Fibroblast of the conjunctiva (primary cell): ENCODE measurements at regions not wholly inside any gene's neighbourhood (a gene's known extent, or its start where the extent isn't known, plus 50 kb on each side); places are given as distances from the start of the nearest gene placed in this dataset.

Experiments
- DNase-seq: peaks from one replicate; pipeline ENCODE4 v3.0.0-alpha.2; 2010; ENCODE audit warnings: low read depth

DNA sequence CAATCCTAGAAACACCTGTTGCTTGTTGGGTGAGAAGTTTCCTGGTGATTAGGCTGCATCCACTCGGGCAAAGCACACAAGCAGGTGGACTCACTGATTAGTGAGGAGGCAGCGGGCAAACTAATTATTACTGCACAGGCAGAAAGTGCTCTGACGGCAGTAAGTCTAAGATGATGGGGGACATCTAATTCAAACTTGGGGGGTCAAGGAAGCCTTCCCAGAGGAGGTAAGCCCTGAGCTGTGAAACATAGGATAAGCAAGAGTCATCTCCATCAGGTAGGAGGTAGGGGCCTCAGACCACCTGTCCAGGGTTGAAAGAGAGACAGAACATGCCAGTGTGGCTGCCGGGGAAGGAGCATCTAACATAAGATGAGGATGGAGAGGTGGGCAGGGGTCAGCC, 1578.4 kb upstream of the TMEM132C start:
- no peak for DNase-seq

DNA sequence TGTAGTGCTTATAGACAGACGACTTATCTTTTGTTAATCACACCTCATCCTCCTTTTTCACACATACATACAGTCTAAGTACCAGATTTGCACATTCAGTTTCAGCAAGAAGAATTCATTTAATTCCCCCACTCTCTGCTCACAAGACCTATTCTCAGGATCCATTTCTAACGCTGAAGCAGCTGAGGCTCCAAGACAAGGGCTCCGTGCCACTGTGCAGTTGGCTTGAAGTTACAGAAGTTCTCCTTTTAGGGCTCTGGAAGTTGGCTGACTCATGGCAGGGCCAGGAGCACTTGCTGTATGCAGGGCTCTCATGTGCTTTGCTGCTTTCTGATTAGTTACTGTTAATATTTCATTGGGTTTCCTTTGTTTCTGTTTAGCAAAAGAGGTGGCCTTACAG, 1566.9 kb upstream of the TMEM132C start:
- no peak for DNase-seq

DNA sequence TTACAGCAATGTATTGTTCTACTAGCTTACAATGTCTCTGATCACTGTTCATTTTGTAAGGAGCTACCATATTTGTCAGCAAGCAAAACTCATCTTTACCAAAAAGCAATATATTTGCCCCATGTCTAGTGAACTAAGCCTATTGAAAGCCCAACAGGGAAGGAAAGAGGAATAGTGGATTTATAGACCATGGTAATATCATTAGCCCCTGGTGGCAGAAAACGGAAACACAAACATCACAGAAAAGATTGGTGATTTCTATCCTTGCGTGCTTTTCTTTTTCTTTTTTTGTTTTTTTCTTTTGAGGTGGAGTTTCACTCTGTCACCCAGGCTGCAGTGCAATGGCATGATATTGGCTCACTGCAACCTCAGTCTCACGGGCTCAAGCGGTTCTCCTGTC, 1562.4 kb upstream of the TMEM132C start:
- DNase-seq, result no peak

DNA sequence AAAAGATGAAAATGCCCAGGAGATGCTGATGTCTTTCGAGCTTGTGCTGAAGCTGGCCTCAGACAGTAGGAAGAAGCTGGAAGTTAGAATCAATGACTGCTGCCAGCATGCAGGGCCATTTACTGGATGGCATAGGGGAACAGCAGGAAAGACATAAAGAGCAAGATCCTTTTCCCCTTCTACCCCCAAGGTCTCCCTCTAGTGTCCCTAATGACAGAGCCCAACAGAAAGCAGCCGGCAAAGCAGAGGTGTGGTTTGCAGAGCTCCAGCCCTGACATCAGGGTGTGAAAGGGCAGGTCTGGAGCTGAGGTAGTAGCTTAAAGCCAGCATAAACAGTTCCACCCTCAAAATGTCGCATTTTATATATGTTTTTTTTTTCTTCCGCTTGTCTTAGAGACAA, 1560.7 kb upstream of the TMEM132C start:
- DNase-seq, result no peak

DNA sequence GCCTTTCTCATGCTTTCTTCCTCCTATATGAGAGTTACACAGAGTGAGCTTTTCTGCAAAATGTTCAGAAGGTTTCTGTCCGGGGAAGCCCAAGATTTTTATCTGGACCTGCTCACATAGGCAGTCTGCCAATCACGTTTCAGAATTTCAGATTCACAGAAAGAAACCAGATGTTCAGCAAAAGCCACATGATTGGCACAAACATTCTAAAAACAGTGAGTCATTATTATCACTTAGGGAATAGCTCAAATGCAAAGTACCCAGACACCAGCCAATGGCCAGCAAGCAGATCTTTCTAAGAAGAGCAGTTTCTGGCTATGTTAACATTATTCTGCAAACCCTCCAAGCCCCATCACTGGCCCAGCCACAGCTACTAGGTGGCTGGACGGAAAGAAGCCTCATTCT, 1558.5 kb upstream of the TMEM132C start:
- peak; percentile 55 for DNase-seq

DNA sequence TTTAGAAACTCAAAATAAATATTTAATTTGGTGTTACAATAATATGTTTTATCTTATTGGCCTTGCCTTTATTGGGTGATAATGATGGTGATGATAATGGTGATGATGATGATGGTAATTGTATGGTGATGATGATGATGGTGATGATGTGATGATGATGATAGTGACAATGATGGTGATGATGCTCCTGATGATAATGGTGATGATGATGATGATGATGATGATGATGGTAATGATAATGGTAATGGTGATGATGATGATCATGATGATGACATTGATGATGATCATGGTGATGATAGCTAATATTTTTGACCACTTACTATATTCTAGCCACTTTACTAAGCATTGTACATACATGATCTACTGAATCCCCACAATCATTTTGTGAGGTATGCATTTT, 1548.6 kb upstream of the TMEM132C start:
- no peak for DNase-seq

DNA sequence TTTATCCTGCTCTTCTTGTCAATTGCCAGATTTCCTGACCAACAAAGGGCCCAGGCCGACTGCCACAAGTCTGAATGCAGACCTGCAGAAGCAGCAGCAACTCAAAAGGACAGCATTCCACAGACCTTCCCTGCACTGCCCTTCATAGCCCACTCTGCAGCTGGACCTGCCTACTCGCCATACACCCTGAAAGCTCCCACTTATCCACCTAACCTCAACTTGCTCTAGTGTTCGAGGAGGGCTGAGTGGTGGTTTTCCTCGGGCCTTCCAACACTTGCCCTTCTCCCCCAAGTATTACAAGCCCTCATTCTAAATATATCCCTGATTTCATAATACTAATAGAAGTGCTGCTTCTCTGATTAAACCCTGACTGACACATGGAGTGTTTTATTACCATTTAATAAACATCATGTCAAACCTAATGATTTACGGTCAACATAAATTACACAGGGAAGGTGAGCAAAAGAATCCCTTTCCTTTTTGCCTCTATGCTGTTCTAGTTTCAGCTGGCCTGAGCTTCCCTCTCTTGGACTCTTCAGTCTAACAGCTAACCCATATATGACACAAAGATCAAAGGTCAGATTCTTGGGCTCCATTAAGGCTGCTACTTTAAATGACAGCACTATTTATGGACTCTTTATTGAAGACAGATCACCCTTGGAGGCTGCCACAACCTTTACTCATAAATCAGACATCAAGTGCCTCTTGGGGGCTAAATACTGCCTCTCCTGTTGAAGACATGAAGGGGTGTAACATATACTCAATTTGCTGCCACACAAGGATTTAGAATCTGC, 1546.9 kb upstream of the TMEM132C start:
- DNase-seq, result no peak

DNA sequence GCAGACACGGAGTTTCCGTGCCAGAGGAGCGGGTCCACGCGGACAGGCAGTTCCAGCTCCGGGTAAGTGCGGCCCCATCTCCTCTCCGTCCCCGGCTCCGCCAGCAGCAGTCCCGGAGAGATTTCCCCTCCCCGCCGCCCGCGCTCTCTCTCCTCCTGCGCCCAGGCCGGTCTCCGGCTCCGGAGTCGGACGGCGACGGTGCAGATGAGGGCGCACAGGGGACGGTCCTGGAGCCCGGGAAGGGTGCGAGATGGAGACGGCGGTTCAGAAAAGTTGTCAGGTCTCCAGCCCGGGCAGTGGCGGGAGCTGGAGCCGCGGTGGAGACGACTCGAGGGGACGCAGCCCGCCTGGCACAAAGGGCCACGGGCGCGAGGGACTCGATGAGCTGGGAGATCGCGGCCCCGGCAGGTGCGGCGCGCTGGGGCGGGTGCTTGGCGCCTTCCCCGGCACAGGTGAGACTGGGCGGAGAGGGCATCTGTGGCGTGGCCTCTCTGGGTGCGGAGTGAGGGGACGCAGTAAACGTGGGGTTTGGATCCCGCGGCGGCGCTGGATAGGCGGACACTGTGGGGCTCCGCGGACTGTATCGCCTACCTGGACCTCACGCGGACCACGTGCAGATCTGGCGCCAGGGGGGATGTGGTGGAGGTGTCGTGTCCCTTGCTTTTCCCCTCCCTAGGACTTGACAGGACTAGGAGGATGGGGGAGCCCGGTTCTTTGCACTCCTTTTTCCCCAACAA, 1540.3 kb upstream of the TMEM132C start:
- no peak for DNase-seq

DNA sequence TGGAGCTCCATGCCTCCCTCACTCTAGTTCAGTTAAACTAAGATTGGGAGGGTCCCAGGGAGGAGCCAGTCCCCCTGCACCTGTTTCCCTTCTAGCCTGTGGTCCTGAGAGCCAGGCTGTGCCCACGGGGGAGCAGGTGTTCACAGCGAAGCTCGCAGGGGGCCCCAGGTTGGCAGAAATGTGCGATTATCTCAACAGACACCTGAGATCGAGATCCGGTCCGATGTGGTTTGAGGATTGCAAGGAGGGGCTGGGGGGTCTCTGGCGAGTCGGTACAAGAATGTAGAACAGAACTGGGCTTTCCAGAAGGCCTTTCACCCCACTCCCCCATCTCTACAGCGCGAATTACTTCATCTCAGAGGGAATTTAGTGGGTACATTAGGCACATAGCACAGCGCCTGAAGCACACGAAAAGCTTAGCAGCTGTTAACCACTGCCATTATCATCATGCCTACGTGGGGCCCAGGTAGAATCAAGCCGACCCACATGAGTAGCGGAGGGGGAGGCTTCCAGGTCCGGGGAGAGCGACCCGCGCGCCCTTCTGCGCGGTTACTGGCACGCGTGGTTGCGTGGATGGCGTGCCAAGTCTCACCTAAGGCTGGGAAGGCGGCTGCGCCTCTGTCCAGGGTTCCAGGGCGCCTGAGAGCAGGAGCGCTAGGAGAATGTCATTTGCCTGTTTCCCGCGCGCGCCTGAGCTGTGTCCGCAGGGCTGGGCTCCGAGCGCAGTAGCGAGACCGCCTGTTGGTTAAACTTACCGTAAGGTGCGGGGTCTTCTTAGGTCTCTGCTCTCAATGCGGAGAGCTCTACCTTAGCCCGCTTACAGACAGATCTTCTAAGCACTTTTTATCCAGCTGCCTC, 1539.5 kb upstream of the TMEM132C start:
- DNase-seq, result no peak

DNA sequence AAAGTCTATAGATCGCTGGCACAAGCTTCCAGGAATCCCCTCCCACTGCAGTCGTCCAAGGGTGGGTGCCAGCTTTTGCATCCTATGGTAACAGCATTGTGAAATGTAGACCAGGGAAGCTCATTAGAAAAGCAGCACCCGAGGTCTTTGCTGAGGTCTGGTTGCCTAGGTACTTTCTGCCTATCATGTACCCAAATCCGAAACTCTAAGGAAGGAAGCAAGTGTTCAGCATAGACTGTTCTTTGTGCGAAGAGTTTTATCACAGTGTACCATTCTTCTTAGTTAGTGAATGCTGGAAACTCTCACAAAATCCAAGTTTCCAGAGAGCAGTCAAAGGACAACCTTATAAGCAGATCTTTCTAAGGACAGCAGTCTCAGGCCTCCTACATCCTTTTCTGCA, 1532.7 kb upstream of the TMEM132C start:
- DNase-seq, result no peak

DNA sequence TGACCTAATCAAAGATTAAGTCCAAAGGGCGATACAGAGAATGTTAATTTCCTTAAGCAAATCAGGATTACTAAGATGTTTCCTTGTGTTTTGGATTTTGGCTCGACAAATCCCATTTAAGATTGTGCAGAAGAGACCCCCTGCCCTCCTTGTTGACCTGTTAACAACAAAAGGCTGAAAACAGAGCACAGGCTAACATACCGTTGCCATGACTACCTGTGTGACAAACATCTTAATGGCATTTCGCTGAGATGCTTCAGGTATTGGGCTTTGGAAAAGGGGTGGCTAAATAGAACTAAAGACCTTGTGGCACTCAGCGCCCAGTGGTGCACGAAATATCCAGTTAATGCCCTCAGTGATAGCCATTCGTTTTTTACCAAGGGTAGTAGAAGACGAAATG, 1532.3 kb upstream of the TMEM132C start:
- DNase-seq, result no peak

DNA sequence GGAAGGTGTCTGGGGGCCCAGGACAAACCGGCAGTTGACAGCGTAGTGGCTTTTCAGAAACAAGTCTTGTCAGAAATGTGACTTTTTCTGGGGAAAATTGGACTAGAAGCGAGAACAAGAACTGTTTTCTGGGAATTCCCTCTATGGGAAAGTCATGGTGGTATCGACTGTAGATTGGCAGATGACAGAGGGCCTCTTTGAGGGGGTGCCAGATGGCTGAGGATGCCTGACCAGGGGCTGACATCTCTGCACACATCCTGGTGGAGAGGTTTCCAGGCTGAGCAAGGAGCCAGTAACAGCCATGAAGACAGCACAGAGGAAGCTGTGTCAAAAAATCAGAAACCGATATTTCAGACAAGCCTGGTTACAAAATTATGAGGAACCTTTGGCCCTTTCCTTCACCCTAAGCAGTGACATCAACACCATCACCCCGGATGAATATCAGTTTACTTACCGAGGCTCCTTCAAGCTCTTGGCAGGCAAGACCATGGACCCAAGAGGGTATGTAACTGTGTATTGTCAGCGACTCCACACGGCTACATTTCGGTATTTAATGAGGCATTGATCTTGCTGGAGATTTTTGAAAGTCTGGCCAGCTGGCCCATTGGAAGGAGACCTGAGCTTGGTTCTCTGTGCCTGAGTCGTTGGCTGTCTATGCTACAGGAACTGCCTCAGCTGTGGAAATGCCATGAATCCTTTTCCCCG, 1525.3 kb upstream of the TMEM132C start:
- no peak for DNase-seq

DNA sequence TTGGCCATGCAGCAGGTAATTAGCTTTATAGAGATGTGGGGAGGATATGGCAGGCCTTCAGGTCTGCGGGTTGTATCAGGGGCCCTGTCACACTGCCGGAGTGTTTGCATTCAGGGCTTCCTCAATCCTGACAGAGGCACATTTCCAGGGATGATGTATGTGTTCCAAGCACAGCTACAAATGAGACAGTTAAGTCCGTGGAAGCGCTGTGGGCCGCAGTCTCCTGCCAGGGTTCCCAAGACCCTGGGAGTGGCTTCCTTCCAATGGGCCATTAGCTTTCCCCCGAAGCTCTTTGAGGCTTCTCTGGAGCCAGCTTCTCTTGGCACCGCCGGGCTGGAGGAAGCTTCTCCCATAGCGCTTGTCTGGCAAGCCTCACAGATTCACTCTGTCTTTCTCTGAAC, 1524.7 kb upstream of the TMEM132C start:
- DNase-seq, result no peak

DNA sequence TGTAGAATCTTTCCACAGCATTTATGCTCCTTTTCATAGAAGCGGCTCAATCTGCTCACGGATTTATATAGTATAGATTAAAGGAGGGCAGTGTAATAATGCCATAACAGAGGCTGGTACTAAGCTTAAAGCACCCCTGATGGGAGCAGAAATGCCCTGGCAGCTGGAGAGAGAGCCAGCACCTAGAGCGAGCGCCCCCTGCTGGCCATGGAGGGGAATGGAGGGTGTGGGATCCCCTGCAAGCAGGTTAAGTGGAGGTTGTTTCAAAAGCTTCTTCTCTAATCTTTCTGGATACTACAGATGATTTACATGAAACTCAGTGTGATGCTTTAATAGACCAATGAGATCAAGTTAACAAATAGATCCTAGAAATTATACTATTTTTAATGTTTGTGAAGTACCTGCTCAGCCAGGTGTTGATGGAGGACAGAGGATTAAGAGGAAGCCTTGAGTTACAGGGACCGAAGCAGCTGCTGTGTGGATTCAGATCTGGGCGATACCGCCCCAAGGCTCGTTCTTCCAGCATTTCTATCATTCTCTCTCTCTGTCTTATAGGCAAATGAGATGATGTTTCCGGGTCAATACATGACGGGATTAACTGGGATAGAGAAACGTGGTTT, 1519.3 kb upstream of the TMEM132C start:
- DNase-seq, result no peak

DNA sequence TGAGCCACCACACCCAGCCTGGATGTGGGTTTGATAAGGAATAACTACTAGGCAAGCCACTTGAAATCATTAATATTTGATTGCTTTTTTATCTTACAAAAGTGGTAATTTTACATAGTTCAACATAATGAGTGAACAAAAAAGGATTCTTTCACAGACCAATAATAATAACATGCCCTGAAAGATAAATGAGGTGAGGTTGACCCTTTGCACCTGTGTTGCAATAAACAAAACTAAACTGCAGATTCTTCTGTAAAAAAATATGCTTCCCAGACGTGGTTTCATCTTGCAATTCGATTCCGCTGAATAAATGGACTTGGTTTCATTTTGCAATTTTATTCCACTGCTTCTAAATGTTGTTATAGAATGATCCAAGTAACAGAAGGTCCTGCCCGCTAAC, 1514.9 kb upstream of the TMEM132C start:
- no peak for DNase-seq

DNA sequence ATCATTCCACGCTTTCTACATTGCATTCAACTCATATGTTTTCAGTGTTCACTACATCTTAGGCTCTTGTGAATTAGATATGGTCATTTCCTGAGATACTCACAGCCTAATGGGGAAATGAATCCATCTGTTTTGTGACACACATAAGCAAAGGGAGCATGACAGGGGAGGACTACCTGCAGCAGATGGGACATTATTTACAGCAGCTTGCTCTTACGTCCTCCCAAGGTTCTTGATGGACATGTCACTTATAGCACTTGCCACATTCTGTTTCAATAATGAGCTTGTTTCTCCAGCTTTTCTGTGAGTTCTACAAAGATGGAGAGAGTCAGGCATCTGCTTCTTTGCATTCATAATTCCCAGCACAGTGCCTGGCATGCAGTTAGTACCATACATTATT, 1509.6 kb upstream of the TMEM132C start:
- no peak for DNase-seq

DNA sequence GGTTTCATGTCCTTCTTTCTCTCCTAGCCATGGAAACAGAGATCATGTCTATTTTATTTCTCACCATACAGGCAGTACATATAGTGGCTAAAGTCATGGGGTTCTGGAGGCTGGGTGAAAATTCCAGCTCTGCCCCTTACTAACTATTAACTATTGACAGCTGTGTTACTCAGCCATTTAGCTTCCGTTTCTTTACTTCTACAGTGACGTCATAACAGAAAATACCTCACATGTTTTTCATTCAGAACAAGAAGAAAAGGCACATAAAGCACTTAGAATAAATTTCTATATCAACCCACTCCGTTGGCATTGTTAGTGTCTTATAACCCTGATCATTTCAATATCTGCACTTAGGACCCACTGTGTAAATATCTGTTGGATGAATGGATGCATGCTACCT, 1506.9 kb upstream of the TMEM132C start:
- DNase-seq, result no peak

DNA sequence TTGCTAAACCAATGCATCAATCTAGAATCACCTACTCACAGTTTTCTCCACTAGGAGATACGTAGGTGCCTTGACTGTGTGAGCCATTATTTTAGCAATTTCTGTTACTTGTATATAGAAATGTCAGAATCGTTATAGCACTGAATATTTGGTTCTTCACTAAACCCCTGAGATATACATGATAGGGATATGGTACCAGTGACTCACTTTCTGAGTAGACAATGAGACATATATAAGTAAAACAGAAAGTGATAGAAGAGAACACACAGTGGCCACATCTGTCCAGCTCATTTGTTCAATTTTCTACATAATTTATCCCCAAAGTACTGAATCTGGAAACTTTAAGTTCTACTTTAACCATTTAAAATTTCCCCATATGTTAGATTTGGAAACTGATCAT, 1505.5 kb upstream of the TMEM132C start:
- no peak for DNase-seq

DNA sequence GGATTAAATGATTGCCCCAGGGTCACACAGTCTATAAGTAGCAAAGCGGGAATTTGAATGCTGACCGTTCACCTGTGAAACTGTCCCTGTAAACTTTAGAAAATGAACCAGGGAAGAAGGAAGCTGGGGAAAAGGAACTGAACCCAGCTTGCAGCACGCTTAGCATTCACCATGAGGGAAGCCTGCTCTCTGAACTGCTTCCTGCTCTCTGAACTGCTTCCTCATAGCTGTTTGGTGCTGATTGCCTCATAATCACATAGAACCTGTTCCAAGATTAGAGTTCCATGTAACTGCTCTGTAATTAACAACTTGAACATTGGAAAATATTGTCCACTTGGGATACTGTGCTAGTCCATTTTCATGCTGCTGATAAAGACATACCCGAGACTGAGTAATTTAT, 1504.8 kb upstream of the TMEM132C start:
- DNase-seq, result no peak

DNA sequence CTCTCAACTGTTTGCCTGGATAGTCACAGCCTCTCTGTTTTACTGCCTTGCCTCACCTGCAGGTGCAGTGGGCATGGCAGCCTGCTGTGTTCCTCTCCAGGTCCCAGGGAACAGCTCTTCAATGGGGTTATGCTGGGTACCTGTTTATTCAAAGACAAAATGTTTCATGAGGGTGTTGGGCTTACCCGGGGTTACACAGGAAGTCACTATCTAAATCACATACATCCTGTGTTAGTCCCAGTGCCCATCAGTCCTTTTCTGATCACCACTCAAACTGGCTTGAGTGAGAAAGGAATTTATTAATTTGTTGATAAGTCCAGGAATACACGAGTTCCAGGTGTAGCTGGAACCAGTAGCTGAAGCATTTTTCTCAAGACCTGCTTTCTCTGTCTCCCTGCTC, 1503.6 kb upstream of the TMEM132C start:
- no peak for DNase-seq

DNA sequence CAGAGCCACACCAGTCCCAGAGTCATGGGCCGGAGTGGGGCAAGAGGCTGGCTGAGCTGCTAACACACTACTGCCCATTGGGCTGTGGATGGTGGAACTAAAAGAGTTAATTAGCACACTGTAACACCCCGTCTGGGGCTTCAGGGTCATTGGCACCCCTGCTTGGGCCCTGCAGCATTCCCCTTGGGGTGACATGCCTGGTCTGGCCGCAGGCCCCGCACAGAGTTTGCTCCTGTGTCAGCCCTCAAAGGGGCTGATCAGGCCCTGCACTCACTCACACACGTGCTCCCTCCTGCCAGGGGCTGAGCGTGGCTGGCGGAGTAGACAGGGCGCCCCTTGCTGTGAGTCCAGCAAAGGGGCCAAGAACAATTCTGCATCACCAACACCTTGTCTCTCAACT, 1499.6 kb upstream of the TMEM132C start:
- DNase-seq, result no peak

DNA sequence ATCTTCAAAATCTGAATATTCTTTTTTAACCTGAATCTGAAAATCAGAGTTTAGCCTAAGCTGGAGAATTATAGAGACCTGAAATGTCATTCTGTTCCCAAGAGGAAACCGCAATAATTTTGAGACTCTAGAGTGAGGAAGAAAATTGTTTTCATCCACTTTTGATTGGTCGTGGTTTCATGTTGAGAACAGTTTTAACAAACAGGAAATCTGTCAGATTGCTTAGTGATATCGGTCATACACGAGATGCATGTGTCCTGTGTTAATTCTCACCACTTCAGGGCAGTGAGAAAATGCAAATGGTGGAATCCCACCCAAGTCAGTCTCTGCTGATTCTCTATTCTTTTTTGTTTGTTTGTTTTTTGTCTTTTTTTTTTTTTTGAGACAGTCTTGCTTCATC, 1498.5 kb upstream of the TMEM132C start:
- no peak for DNase-seq
